IMR-90 (cell line): ENCODE measurements at regions not wholly inside any gene's neighbourhood (a gene's known extent, or its start where the extent isn't known, plus 50 kb on each side); places are given as distances from the start of the nearest gene placed in this dataset.
"Not testable (repeated sequence)": the region's sequence is repeated elsewhere in the genome, so short reads cannot be mapped to it uniquely, and the experiment has no call there.

Source experiments
- ATAC-seq: fragments of 200-7000 bp; cut with Tn5 transposase; 2 replicates; pipeline ENCODE4 v1.9.1; 2020; ENCODE audit warnings: low read depth, mild to moderate bottlenecking, moderate library complexity
- BruUV-seq: library from RNA; stranded (reverse); fragments of 400-500 nt; replicated peaks from 2 replicates; lab custom pipeline; 2021; lab: Mats Ljungman, UMichigan
- CTCF ChIA-PET: fragments of 300-600 bp; formaldehyde crosslinking; extraction: SDS; loops from one replicate; lab custom pipeline; 2021; ENCODE audit warnings: antibody characterized with exemption; lab: Yijun Ruan, JAX
- POLR2A ChIA-PET: fragments of 300-600 bp; sonication (Branson Sonifier 250); formaldehyde crosslinking; loops from one replicate; lab custom pipeline; 2022; ENCODE audit warnings: antibody characterized with exemption; ENCODE audit not compliant: unreplicated experiment; lab: Charles Lee
- DNase-seq: peaks from one replicate; pipeline ENCODE4 v3.0.0; 2013
- H2AFZ ChIP-seq: replicated peaks from 2 replicates; pipeline ENCODE3; 2013; ENCODE audit warnings: low read length, mild to moderate bottlenecking; ENCODE audit not compliant: poor library complexity
- H2AK5ac ChIP-seq: 2 replicates; pipeline ENCODE4 v1.6.1; 2013; ENCODE audit warnings: low read depth, low read length, inconsistent platforms
- H2AK9ac ChIP-seq: replicated peaks from 2 replicates; pipeline ENCODE3; 2013; ENCODE audit warnings: mild to moderate bottlenecking, low read depth, low read length, moderate library complexity; ENCODE audit not compliant: poor library complexity
- H2BK120ac ChIP-seq: 2 replicates; pipeline ENCODE4 v1.6.1; 2013; ENCODE audit warnings: low read depth, low read length, inconsistent platforms
- H2BK15ac ChIP-seq: 3 replicates; pipeline ENCODE4 v1.6.1; 2013; ENCODE audit warnings: low read depth, low read length, inconsistent platforms
- H2BK20ac ChIP-seq: 2 replicates; pipeline ENCODE4 v1.6.1; 2013; ENCODE audit warnings: low read depth, mild to moderate bottlenecking, inconsistent platforms, low read length, moderate library complexity
- H2BK5ac ChIP-seq: 2 replicates; pipeline ENCODE4 v1.6.1; 2013; ENCODE audit warnings: mild to moderate bottlenecking, low read depth, low read length, inconsistent platforms; ENCODE audit not compliant: poor library complexity, severe bottlenecking
- H3K14ac ChIP-seq: replicated peaks from 2 replicates; pipeline ENCODE4 v1.6.1; 2013; ENCODE audit warnings: low read depth, low read length, inconsistent platforms
- H3K18ac ChIP-seq: 2 replicates; pipeline ENCODE4 v1.6.1; 2013; ENCODE audit warnings: low read depth, low read length, control low read depth
- H3K23ac ChIP-seq: 2 replicates; pipeline ENCODE4 v1.6.1; 2013; ENCODE audit warnings: low read depth, low read length, inconsistent platforms
- H3K27ac ChIP-seq: 2 replicates; pipeline ENCODE4 v1.5.1; 2013; ENCODE audit warnings: mild to moderate bottlenecking, control low read depth, low read length; ENCODE audit not compliant: insufficient read depth
- H3K27me3 ChIP-seq: 2 replicates; pipeline ENCODE4 v1.6.1; 2013; ENCODE audit warnings: low read length; ENCODE audit not compliant: control insufficient read depth, insufficient read depth
- H3K36me3 ChIP-seq: 2 replicates; pipeline ENCODE4 v1.6.1; 2013; ENCODE audit warnings: low read length, mixed read lengths; ENCODE audit not compliant: control insufficient read depth, insufficient read depth
- H3K4ac ChIP-seq: 2 replicates; pipeline ENCODE4 v1.6.1; 2013; ENCODE audit warnings: low read depth, low read length, inconsistent platforms
- H3K4me1 ChIP-seq: 2 replicates; pipeline ENCODE4 v1.6.1; 2013; ENCODE audit warnings: low read length, mixed read lengths; ENCODE audit not compliant: control insufficient read depth, insufficient read depth
- H3K4me2 ChIP-seq: 2 replicates; pipeline ENCODE4 v1.6.1; 2013; ENCODE audit warnings: low read depth, mild to moderate bottlenecking, control low read depth, low read length, moderate library complexity
- H3K4me3 ChIP-seq: 2 replicates; pipeline ENCODE4 v1.5.1; 2013; ENCODE audit warnings: low read depth, mild to moderate bottlenecking, control low read depth, low read length, moderate library complexity; ENCODE audit not compliant: insufficient read depth
- H3K56ac ChIP-seq: 2 replicates; pipeline ENCODE4 v1.6.1; 2013; ENCODE audit warnings: low read length, inconsistent platforms; ENCODE audit not compliant: insufficient read depth; ENCODE audit errors: extremely low read depth
- H3K79me1 ChIP-seq, 2 experiments: 2 replicates each; pipeline ENCODE4 v1.6.1; 2013; ENCODE audit warnings: low read length in 2 of 2, inconsistent platforms in 1 of 2, low read depth in 1 of 2
- H3K9ac ChIP-seq: 2 replicates; pipeline ENCODE4 v1.6.1; 2013; ENCODE audit warnings: low read depth, low read length, control low read depth
- H3K9me1 ChIP-seq: 2 replicates; pipeline ENCODE4 v1.6.1; 2013; ENCODE audit warnings: low read length, inconsistent platforms; ENCODE audit not compliant: insufficient read depth
- H3K9me3 ChIP-seq: 2 replicates; pipeline ENCODE4 v1.6.1; 2013; ENCODE audit warnings: low read length; ENCODE audit not compliant: control insufficient read depth, insufficient read depth
- H4K20me1 ChIP-seq: 2 replicates; pipeline ENCODE4 v1.6.1; 2013; ENCODE audit warnings: low read length, inconsistent platforms; ENCODE audit not compliant: insufficient read depth
- H4K5ac ChIP-seq: 2 replicates; pipeline ENCODE4 v1.6.1; 2013; ENCODE audit warnings: mild to moderate bottlenecking, low read depth, low read length, control low read depth
- H4K8ac ChIP-seq, 2 experiments: 2 replicates each; pipeline ENCODE4 v1.6.1; 2013; ENCODE audit warnings: low read depth in 2 of 2, low read length in 2 of 2, control low read depth in 1 of 2, inconsistent platforms in 1 of 2
- H4K91ac ChIP-seq: 2 replicates; pipeline ENCODE4 v1.6.1; 2013; ENCODE audit warnings: low read depth, low read length, inconsistent platforms; ENCODE audit not compliant: insufficient read depth
- WGBS, 2 experiments: methylation state at CpG; one replicate each; pipeline versions ENCODE4 v1.1.5 to v1.1.7; 2013; ENCODE audit warnings: missing lambda C conversion rate in 2 of 2; ENCODE audit not compliant: insufficient read length in 1 of 2; ENCODE audit errors: extremely low coverage in 2 of 2; 5-methylcytosine and 5-hydroxymethylcytosine counted together
- dilution Hi-C: fragments of 300-500 bp; cut with HindIII; formaldehyde crosslinking; loops from one replicate; pipeline ENCODE4 v1.14.3; 2018; ENCODE audit warnings: low sequenced_read_pairs; ENCODE audit not compliant: unreplicated experiment
- in situ Hi-C: fragments of 300-500 bp; cut with MboI; formaldehyde crosslinking; loops from 3 replicates; pipeline ENCODE4 v1.14.3; 2019; ENCODE audit warnings: low sequenced_read_pairs, inconsistent platforms, mixed read lengths
- intact Hi-C: fragments of 100-400 bp; cut with micrococcal nuclease; formaldehyde crosslinking; loops from 2 replicates; pipeline ENCODE4 v1.10.0; 2022

DNA sequence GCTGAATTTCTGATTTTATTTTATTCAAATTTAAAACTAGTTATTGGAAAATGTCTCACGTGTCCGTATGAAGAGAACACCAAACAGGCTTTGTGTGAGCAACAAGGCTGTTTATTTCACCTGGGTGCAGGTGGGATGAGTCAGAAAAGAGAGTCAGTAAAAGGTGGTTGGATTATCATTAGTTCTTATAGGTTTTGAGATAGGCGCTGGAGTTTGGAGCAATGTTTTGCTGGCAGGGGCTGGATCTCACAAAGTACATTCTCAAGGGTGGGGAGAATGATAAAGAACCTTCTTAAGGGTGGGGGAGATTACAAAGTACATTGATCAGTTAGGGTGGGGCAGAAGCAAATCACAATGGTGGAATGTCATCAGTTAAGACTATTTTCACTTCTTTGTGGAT, 253.4 kb upstream of the C2CD4B start:
- H4K8ac ChIP-seq, H3K23ac ChIP-seq, H3K9me3 ChIP-seq, H2BK120ac ChIP-seq, H3K14ac ChIP-seq, H3K4ac ChIP-seq, H2AK9ac ChIP-seq, BruUV-seq, H3K4me1 ChIP-seq, POLR2A ChIA-PET, H3K56ac ChIP-seq, H2BK20ac ChIP-seq, H4K5ac ChIP-seq, H3K9ac ChIP-seq, H3K4me2 ChIP-seq, DNase-seq, intact Hi-C loops, H2BK5ac ChIP-seq, CTCF ChIA-PET, H3K4me3 ChIP-seq, H2AFZ ChIP-seq, H3K27ac ChIP-seq, H2AK5ac ChIP-seq, in situ Hi-C loops, dilution Hi-C loops, H4K91ac ChIP-seq, H3K36me3 ChIP-seq, H4K20me1 ChIP-seq, H3K18ac ChIP-seq, ATAC-seq, H2BK15ac ChIP-seq, H3K27me3 ChIP-seq: not testable (repeated sequence)
- peaks cover 18 to 26% of the 10 kb centered on the region in 2 experiments for H3K79me1 ChIP-seq
- H3K9me1 ChIP-seq: peaks cover 17% of the 10 kb centered on the region
- no CpG with 5 or more reads among the region's 3 CpGs for WGBS, 2 experiments
